CMK (cell line): ENCODE measurements at regions not wholly inside any gene's neighbourhood (a gene's known extent, or its start where the extent isn't known, plus 50 kb on each side); places are given as distances from the start of the nearest gene placed in this dataset.
"Not testable (repeated sequence)": the region's sequence is repeated elsewhere in the genome, so short reads cannot be mapped to it uniquely, and the experiment has no call there.

Experiments used
- DNase-seq: peaks from one replicate; pipeline ENCODE4 v3.0.0-alpha.2; 2010; ENCODE audit warnings: low read depth

DNA sequence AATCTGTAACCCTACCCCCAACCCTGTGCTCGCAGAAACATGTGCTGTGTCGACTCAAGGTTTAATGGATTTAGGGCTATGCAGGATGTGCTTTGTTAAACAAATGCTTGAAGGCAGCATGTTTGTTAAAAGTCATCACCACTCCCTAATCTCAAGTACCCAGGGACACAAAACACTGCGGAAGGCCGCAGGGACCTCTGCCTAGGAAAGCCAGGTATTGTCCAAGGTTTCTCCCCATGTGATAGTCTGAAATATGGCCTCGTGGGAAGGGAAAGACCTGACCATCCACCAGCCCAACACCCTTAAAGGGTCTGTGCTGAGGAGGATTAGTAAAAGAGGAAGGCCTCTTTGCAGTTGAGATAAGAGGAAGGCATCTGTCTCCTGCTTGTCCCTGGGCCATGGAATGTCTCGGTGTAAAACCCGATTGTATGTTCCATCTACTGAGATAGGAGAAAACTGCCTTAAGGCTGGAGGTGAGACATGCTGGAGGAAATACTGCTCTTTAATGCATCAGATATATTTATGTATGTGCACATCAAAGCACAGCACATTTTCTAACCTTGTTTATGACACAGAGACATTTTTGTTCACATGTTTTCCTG lies 94.4 kb downstream of the LSM3 start:
- not testable (repeated sequence) for DNase-seq

DNA sequence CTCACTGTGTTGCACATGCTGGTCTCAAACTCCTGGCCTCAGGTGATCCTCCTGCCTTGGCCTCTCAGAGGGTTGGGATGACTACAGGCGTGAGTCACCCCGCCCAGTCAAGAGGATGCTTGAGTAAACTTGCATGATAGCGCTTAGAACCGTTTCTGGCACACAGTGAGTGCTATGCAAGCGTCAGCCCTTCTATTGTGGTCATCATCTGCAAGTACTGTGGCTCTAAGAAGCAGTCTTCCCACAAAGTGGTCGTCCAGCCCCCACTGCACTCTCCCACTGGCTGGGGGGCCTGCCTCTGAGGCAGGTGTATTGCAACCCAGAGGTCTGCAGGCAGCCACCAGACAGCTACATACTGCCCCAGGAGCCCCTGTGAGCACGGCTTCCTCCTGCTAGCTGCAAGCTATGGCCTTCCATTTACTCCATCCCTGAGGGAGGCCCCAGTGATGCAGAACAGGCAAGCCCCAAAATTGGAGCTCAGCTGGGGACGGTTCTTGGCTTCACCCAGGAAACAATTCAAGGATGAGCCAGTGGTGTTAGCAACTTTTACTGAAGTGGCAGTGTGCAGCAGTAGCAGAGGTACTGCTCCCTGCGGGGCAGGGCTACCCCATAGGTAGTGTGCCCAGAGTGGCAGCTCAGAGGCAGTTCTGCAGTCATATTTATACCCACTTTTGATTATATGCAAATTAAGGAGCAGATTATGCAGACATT lies 95.4 kb downstream of the LSM3 start:
- no peak for DNase-seq

DNA sequence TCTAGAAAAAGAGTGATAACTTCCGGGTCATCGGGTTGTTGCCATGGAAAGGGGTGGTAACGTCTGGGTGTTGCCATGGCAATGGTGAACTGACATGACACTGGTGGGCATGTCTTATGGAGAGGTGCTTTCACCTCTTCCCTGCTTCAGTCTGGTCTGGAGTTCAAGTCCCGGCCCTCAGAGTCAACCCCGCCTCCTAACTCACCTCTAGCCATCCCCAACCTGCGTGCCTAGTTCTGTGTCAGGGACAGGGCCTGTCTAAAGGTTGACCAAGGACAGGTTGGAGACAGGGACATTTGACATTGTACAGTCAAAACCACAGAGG lies 96.0 kb downstream of the LSM3 start:
- no peak for DNase-seq

DNA sequence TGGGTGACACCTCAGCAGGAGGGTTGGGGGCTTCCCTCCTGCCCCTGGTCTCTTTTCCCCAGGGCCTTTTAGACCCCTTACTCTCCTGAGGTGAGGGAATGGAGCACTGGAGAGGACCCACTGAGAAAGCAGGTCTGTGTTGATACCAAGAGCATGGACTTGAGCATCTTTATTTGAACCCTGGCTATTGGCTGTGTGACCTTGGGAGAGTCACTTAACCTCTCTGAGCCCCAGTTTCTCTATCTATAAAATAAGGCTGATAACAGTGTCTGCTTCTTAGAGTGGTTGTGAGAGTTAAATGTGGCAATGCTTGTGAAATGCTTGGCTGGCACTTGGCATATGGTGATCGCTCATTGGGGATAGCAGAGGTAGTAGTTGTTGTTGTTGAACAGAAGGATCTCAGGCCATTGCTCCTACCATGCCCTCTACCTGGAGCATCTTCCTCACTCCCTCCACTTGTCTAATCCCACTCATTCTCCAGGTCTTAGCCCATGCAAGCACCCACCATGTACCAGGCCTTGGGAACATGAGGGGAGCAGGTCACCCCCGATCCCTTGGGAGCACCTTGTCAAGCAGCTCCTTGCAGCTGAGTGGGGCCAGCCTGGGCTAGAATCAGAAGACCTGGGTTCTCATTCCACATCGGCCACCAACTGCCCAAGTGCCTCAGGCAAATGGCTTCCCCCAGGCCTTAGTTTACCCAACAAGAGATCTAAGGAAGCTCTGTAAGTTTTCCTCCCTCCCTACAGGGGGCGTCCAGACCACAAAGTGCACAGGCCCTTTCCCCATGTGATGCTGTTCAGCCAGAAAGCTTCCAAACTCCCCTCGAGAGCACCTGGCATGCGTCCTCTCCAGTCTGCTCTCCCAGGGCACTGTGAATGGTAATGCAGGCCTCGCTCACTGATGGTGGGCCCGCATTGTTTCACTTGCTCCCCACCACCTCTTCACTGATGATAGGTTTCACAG lies 96.7 kb downstream of the LSM3 start:
- DNase-seq, result no peak

DNA sequence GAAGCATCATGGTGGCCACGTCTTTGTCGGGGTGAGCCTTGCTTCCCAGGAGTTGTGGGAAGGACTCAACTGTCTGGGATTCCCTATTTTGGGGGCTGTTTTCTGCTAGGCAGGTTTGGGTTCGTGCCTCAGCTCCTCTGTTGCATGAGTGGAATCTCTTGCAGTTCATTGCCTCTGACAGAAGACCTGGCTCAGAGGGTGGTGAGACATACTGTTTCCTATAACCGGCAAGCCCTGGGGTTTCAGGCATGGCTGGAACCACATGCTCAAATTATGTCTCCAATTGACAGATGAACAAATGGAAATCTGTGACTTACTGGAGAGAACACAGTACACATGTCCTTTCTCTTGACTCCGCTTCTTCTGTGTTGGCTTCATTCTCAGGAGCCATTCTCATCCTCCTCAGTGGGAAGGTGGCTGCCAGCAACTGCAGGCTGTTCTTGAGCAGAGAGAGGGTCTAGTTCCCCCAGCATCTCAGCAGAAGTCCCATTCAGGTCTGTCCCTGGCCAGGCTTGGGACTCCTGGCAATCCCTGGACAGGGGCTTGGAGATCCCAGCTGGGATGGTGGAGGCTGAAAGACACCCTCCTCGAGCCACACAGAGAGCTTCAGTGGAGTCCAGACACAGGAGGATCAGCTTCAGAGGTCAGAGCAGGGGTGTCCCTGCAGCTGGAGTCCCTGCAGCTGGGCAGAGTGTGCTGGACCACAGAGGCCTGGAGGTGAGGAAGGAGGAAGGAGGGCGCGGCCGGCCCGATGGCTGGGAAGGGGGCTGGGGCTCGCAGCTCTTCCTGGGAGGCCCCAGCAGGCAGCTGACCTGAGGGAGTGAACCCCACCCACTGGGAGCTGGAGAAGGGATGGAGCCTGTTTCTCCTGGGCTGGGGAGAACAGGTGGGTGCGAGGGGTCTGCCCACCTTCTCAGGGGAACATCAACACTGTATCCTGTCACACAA lies 97.6 kb downstream of the LSM3 start:
- DNase-seq, result no peak

DNA sequence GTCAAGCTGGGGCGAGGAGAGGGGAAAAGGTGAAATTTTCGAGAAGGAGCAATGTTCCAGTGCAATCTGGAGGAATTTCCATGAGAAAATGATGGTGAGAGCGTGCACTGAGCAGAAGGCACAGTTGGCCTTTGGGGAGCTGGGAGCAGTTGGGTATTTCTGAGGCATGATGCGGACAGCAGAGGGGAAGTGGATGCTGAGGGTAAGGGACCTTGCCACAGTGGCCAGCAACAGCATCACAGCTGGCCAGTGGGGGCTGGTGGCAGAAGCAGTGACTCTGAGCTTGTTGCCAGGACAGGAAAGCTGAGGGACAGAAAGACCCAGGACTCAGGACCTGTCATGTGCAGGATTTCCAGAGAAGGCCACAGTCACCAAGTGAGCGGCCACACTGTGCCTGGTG lies 98.9 kb downstream of the LSM3 start:
- DNase-seq, result no peak

DNA sequence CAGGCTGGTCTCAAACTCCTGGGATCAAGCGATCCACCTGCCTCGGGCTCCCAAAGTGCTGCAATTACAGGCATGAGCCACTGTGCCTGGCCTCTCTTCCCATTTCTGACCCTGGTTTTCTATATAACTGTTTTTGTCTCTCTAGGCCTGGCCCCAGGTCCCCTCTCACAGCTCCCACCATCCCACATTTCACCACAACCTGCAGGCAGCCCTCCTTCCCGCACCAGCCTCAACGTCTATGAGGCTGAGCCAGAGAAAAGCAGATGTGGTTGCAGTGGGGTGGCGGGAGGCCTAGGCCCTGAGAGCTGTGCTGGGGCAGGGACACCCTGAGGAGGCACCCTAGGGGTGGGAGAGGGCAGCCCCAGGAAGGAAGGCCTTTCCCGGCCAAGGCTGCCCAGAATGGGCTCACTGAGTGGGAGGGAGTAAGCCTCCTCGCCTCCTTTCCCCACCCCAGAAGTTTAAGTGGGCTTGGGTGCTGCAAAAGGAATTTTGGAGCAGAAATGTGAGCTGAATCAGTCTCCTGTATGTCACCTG lies 99.7 kb downstream of the LSM3 start:
- no peak for DNase-seq

DNA sequence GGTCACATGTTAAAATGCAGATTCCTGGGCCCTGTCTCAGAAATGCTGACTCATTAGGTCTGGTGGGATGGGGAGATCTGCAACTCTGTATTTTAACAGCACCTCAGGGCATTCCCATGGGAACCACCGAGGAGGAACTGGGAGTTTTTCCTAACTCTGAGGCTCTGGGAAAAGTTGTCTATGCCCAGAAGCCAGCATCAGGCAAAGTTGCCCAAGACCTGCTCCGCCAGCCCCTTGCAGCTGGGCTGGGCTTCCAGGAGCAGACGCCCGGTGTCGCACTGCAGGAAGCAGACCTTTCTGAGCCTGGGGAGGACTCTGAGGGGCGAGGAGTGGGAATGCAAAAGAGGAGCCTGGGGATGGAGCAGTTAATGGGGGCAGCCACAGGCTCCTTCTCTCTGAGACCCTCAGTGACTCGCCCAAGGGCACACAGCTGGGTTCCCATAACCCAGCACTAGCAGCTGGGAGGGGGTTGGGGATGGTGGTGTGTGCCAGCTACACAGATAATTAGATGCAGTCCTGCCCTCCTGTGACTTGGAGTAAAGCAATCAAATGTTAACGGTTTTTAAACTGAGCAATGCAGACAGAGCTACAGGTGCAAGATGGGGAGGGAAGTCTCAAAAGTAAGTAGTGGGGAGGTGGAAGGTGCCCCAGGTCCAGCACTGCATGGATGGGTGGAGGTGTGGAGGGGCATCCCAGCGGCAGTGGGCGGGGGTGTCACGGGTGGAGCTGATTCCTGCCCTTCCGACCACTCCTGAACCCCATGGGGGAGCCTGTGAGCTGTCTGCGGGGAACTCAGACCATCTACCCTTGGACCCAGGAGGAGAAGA lies 100.4 kb downstream of the LSM3 start:
- DNase-seq, result no peak

DNA sequence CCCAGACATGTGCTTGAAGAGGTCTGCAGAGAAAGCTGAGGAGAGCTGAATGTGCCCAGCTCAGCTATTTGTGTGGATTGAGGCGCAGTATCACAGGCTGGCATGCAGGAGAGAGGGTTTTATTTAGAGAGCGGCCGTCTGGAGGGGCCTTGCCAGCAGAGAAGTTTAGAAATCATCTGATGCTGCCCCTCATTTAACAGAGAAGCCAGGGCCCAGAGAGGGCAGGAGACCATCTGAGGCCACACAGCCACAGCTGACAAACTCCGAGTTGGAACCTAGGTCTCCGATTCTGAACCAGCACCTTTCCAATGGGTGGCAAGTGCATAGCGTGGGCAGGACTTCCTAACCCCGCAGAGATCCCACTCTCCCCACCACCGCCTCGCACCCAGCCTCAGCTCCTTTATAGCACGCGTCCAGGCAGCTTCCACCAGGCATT lies 101.0 kb downstream of the LSM3 start:
- DNase-seq, result no peak

DNA sequence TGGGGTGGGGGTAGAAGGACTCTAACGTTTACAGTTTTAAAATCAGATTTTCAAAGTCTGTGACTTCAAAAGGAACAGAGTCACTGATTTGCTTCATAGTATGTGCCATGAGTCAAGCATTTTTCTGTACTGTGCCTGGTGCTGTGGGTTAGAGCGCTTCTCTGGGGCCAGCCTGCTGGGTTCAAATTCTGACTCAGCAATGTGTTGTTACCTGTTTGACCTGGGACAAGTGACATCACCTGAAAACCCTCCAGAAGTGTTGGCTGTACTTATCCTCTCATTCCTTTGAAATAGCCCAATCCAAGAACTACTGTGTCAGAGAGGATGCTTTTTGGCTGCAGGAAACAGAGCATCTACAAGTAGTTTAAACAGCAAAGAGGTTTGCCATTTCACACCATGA lies 101.7 kb downstream of the LSM3 start:
- DNase-seq, result no peak

DNA sequence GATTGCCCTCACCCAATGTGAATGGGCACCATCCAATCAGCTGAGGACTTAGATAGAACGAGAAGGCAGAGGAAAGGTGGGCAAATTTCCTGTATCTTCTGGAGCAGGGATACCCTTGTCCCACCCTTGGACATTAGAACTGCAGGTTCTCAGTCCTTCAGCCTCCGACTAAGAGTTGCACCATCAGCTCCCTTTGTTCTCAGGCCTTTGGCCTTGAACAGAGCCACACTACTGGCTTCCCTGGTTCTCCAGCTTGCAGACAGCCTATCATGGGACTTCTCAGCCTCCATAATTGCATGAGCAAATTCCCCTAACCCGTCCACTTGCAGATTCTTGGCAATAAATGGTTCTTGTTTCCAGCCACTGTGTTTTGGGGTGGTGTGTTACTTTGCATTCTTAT lies 102.4 kb downstream of the LSM3 start:
- DNase-seq, result no peak

DNA sequence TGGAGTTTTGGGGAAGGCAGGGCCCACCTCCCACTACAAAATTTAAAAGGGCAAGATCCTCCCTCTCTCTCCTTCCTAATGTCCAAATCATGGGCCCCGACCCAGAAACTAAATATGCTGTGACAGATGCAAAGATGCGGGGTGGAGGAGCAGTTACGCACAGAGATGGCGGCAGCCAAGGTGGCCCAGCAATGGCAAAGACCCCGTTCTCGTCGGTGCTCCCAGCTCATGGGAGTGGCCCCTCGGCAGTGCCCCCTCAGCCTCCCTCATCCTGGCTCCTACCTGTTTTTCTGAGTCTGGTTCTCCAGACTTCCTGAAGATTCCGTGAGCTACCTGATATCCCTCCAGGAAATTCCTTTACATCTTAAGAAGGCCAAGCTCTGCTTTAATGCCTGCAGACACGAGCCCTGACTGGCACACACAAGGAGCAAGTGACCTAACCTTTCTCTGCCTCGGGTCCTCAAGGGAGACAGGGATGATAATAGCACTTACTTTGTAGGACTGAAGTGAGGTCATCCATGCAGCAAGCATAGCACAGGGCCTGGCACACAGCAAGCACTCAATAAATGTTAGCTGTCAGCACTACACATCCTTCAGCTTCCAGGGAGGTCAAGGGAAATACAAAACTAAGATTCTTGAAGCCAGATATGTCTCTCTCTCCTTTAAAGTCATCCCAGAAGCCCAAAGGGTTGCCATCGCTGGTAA lies 103.5 kb downstream of the LSM3 start:
- DNase-seq, result no peak

DNA sequence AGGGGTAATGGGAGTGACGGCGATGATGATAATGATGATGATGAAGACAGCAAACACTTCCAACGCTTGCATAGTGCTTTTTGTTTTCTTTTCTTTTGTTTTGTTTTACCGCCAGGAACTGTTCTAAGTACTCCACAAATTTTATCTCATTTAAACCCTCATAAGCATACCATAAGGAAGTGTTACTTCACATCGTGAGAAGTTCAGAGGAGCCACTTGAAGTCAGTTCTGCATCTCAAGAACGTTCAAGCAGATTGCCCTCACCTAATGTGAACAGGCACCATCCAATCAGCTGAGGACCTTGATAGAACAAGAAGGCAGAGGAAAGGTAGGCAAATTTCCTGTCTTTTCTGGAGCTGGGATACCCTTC lies 104.1 kb downstream of the LSM3 start:
- no peak for DNase-seq

DNA sequence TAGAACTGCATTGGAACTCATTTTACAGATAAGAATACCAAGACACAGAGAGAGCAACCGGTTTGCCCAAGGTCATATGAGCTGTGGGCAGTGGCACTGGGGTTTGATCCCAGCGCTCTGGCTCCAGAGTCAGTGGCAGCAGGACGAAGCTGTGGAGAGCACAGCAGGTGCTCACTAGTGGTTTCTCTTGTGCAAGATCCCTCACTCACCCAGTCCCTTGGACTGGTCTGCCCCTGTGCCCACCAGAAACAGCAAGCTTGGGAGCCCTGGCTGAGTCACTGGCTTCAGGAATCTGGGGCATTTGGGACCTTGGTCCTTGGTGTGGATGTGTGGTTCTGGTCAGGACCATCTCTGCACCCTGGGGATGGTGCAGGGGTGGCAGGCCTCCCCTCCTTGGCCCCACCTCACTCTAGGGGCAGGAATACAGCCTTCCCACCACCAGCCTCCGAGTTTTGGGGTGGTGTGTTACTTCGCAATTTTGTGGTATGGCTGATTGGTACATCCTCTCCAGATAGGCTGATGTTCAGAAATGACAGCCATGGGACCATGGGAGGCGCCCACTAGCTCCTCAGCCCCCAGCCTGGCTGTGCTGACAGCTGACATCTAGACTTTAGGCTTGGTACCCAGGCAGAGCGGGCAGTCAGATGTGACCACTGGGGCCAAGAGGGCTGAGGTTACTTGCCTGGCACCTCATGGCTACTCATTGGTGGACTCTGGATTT lies 104.6 kb downstream of the LSM3 start:
- DNase-seq, result no peak

DNA sequence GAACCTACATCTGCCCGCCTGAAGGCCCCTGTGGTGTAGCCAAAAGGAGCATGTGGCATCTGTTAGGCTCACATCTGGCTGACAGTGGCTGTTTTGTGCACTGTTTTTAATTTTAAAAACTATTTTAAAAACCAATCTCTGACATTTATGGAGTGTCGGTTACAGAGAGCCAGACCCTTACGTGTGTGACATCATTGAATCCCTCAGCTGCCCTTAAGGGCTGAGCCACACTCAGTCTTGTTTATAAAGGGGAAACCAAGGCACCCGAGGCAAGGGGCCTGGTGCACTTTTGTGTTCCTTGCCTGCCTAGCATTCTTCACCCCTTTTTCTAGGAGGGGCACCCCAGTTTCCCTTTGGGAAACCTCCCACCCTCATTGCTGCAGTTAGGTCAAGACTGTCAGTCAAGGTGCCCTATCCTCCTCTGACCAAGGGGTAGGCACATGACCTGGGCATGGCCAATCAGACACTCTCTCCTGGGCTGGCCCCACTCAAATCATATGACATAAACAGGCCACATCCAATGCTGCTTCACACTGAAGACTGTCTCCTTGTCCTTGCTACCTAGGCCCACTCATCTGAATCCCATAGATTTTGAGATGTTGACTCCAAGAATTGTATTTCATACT lies 105.3 kb downstream of the LSM3 start:
- DNase-seq, result no peak

DNA sequence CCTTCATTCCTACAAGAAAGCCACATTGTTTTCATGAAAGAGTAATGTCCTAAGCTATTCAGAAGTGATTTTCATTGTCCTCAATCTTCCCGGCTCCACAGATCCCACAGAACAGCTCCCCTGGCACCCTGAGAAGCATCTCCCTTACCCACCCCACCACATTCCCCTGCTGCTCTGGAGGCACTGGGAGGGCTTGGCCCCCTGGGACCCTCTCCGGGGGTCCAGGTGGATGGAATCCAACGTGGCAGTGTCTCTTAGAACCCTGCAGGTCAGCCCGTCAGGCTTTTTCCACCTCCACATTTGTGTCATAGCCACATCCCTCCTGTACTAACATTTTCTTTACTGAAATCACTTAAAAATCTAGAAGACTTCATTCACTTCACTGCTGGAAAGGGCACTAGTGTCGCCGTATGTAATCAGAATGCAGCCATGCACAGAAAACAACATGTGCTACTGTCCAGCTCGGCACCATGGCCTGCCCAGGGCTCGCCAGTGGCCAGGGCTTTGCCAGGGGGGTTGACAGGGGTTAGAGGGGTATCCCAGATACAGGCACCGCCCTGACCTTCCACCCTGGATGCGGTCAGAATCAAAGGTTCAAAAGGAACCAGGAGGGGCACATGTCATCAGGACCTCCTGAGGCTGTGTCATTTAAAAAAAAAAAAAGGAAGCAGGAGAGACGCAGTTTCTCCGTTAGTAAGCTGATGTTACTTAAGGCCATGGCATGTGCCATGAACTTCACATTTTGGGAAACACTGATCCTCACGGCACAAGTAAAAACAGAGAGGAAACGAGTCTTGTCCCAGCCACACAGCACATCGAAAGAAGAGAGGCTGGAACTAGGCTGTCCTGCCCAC lies 106.3 kb downstream of the LSM3 start:
- DNase-seq, result no peak

DNA sequence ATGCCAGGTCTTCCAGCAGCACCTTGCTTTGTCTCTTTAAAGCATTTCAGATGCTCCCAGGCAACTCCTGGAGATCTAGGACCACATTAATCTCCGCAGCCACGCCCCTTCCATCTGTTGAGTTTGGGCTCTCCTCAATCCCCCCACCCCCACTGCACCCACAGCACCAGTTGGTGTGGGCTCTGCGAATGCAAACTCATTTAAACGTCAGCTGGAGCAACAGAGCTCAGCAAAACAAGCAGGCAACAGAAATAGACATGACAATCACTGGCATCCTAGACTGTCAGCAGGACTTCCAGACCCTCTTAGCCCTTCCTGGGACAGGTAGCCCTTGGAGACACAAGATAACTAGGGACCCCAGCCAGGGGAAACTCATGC lies 106.9 kb downstream of the LSM3 start:
- no peak for DNase-seq

DNA sequence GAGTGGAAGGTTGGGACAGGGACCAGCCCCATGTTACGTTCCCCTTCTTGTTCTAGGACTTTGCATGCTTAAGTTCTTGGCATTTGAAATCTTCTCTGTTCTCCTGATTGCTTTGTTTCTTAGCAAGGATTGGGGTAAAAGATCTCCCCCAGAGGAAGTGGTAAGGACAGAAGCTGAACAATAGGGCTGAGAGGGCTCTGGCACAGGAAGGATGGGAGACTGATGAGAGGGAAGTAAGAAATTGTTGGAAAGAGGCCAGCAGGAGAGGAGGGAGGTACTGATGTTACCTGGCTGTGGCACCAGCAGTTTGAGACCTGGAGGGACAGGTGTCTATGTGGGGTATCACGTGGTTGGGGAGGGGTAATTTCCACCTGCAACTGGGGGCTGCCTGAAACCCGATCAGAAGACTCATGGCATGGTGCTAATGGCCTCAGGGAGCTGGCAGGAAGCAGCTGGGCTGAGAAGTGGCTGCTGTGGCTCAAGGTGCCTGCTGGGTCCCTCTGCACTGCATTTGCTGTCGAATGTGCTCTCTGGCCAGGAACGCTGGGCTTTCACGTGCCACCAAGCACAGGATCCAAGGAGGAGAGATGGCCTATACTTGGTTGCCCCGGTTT lies 108.4 kb downstream of the LSM3 start:
- DNase-seq, result no peak
